Mesendoderm (in vitro differentiated cells): ENCODE measurements at regions not wholly inside any gene's neighbourhood (a gene's known extent, or its start where the extent isn't known, plus 50 kb on each side); places are given as distances from the start of the nearest gene placed in this dataset.

Source experiments
- DNase-seq: peaks from one replicate; pipeline ENCODE4 v3.0.0; 2013
- H2AK5ac ChIP-seq: 2 replicates; pipeline ENCODE4 v1.6.1; 2013; ENCODE audit warnings: low read length, inconsistent platforms
- H2BK120ac ChIP-seq: 2 replicates; pipeline ENCODE4 v1.6.1; 2013; ENCODE audit warnings: low read depth, mild to moderate bottlenecking, low read length, moderate library complexity, mixed read lengths
- H2BK15ac ChIP-seq: replicated peaks from 2 replicates; pipeline ENCODE4 v1.6.1; 2013; ENCODE audit warnings: low read depth, mild to moderate bottlenecking, moderate library complexity
- H2BK5ac ChIP-seq: 2 replicates; pipeline ENCODE4 v1.6.1; 2013; ENCODE audit warnings: low read length, inconsistent platforms
- H3K18ac ChIP-seq: 2 replicates; pipeline ENCODE4 v1.6.1; 2013; ENCODE audit warnings: mild to moderate bottlenecking, low read length, mixed read lengths
- H3K23ac ChIP-seq: one replicate; pipeline ENCODE4 v1.6.1; 2013; ENCODE audit warnings: low read length
- H3K27ac ChIP-seq: 2 replicates; pipeline ENCODE4 v1.5.1; 2013; ENCODE audit warnings: low read depth, mild to moderate bottlenecking, inconsistent platforms, low read length, moderate library complexity
- H3K27me3 ChIP-seq: 2 replicates; pipeline ENCODE4 v1.6.1; 2013; ENCODE audit warnings: low read length, control low read depth, mild to moderate bottlenecking, inconsistent platforms; ENCODE audit not compliant: insufficient read depth, poor library complexity
- H3K36me3 ChIP-seq: 2 replicates; pipeline ENCODE4 v1.6.1; 2013; ENCODE audit warnings: low read length, inconsistent platforms; ENCODE audit not compliant: control insufficient read depth, insufficient read depth
- H3K4ac ChIP-seq: one replicate; pipeline ENCODE4 v1.6.1; 2013; ENCODE audit warnings: low read depth, mild to moderate bottlenecking, low read length, moderate library complexity
- H3K4me1 ChIP-seq: 2 replicates; pipeline ENCODE4 v1.6.1; 2013; ENCODE audit warnings: low read depth, low read length, inconsistent platforms; ENCODE audit not compliant: control insufficient read depth
- H3K4me2 ChIP-seq: 2 replicates; pipeline ENCODE4 v1.6.1; 2013; ENCODE audit warnings: low read length
- H3K4me3 ChIP-seq: 2 replicates; pipeline ENCODE4 v1.5.1; 2013; ENCODE audit warnings: mild to moderate bottlenecking, low read length
- H3K56ac ChIP-seq: one replicate; pipeline ENCODE4 v1.6.1; 2013; ENCODE audit warnings: low read length
- H3K79me1 ChIP-seq: 2 replicates; pipeline ENCODE4 v1.6.1; 2013; ENCODE audit warnings: low read length, inconsistent platforms
- H3K79me2 ChIP-seq: 2 replicates; pipeline ENCODE4 v1.6.1; 2013; ENCODE audit warnings: mild to moderate bottlenecking, low read length; ENCODE audit not compliant: control insufficient read depth, insufficient read depth
- H3K9ac ChIP-seq: 2 replicates; pipeline ENCODE4 v1.6.1; 2013; ENCODE audit warnings: low read length, inconsistent platforms
- H4K5ac ChIP-seq: one replicate; pipeline ENCODE4 v1.6.1; 2013; ENCODE audit warnings: low read length
- H4K8ac ChIP-seq: one replicate; pipeline ENCODE4 v1.6.1; 2013; ENCODE audit warnings: low read depth, mild to moderate bottlenecking, control low read depth, low read length, moderate library complexity
- WGBS: extraction: QIAGEN DNeasy Blood & Tissue Kit; methylation state at CpG from one replicate; pipeline ENCODE4 v1.1.7; 2013; ENCODE audit warnings: low lambda C conversion rate, missing lambda C conversion rate; ENCODE audit not compliant: insufficient coverage; ENCODE audit errors: extremely low coverage; 5-methylcytosine and 5-hydroxymethylcytosine counted together

GRCh38 chrX:20545538-20545937 is 278.8 kb upstream of the RPS6KA3 start:
- Histone ChIP-seq H3K18ac (no peak overlapping the region), H2BK5ac (no peak overlapping the region), H3K79me2 (no peaks in the 10 kb centered on the region), H3K9ac (no peak overlapping the region), H3K27ac (no peak overlapping the region), H3K27me3 (no peaks in the 10 kb centered on the region), H3K4me1 (no peaks in the 10 kb centered on the region), H2BK120ac (no peak overlapping the region), H2AK5ac (no peak overlapping the region), H3K56ac (no peak overlapping the region), H4K5ac (no peak overlapping the region), H3K4ac (no peak overlapping the region), H3K79me1 (no peaks in the 10 kb centered on the region), H3K4me2 (no peak overlapping the region), H2BK15ac (no peak overlapping the region), H4K8ac (no peak overlapping the region), H3K23ac (no peak overlapping the region), H3K4me3 (no peak overlapping the region), H3K36me3 (no peaks in the 10 kb centered on the region)
- WGBS, result no CpG with 5 or more reads among the region's 3 CpGs
- no peak for DNase-seq

GRCh38 chrX:20542072-20542471 is 275.4 kb upstream of the RPS6KA3 start:
- Histone ChIP-seq H3K4me2 (no peak overlapping the region), H3K4me3 (no peak overlapping the region), H3K56ac (no peak overlapping the region), H3K79me1 (no peaks in the 10 kb centered on the region), H2AK5ac (no peak overlapping the region), H2BK5ac (no peak overlapping the region), H4K8ac (no peak overlapping the region), H3K4me1 (no peaks in the 10 kb centered on the region), H3K9ac (no peak overlapping the region), H3K36me3 (no peaks in the 10 kb centered on the region), H2BK15ac (no peak overlapping the region), H3K27ac (no peak overlapping the region), H3K4ac (no peak overlapping the region), H3K23ac (no peak overlapping the region), H4K5ac (no peak overlapping the region), H3K79me2 (no peaks in the 10 kb centered on the region), H3K27me3 (no peaks in the 10 kb centered on the region), H2BK120ac (no peak overlapping the region), H3K18ac (no peak overlapping the region)
- no CpG with 5 or more reads among the region's 1 CpG for WGBS
- DNase-seq, result no peak

- H4K5ac ChIP-seq, result no peak overlapping the region
- WGBS, result no CpG with 5 or more reads among the region's 1 CpG
Measured at GRCh38 chrX:20538974-20539373, 272.3 kb upstream of the RPS6KA3 start.

GRCh38 chrX:20531667-20532066 is 265.0 kb upstream of the RPS6KA3 start:
- no peak overlapping the region for H2BK5ac ChIP-seq
- no peaks in the 10 kb centered on the region for H3K27me3 ChIP-seq
- H3K4me2 ChIP-seq, result no peak overlapping the region
- no peak overlapping the region for H2BK15ac ChIP-seq
- no peak overlapping the region for H3K23ac ChIP-seq
- H2AK5ac ChIP-seq, result no peak overlapping the region
- no peak overlapping the region for H3K4ac ChIP-seq
- DNase-seq, result no peak
- no peaks in the 10 kb centered on the region for H3K79me2 ChIP-seq
- H3K4me3 ChIP-seq, result no peak overlapping the region
- H3K36me3 ChIP-seq, result no peaks in the 10 kb centered on the region
- H3K9ac ChIP-seq, result no peak overlapping the region
- no peak overlapping the region for H3K56ac ChIP-seq
- no CpG with 5 or more reads among the region's 4 CpGs for WGBS
- no peak overlapping the region for H4K5ac ChIP-seq
- no peak overlapping the region for H3K27ac ChIP-seq
- no peaks in the 10 kb centered on the region for H3K79me1 ChIP-seq
- no peak overlapping the region for H4K8ac ChIP-seq
- no peak overlapping the region for H3K18ac ChIP-seq
- H2BK120ac ChIP-seq, result no peak overlapping the region
- no peaks in the 10 kb centered on the region for H3K4me1 ChIP-seq

More at GRCh38 chrX:20538974-20539373, 272.3 kb upstream of the RPS6KA3 start:
- Histone ChIP-seq H4K8ac (no peak overlapping the region), H3K27me3 (no peaks in the 10 kb centered on the region), H3K27ac (no peak overlapping the region), H3K18ac (no peak overlapping the region), H3K23ac (no peak overlapping the region), H3K36me3 (no peaks in the 10 kb centered on the region), H2BK120ac (no peak overlapping the region), H3K56ac (no peak overlapping the region), H3K79me2 (no peaks in the 10 kb centered on the region), H2BK15ac (no peak overlapping the region), H3K4me1 (no peaks in the 10 kb centered on the region), H3K4ac (no peak overlapping the region), H3K79me1 (no peaks in the 10 kb centered on the region), H3K4me3 (no peak overlapping the region), H2BK5ac (no peak overlapping the region), H3K4me2 (no peak overlapping the region), H2AK5ac (no peak overlapping the region), H3K9ac (no peak overlapping the region)
- no peak for DNase-seq

- peak; percentile 46 for DNase-seq
- H4K8ac ChIP-seq, result no peak overlapping the region
- H3K79me2 ChIP-seq, result no peaks in the 10 kb centered on the region
- no peak overlapping the region for H3K4me3 ChIP-seq
- no peak overlapping the region for H3K56ac ChIP-seq
- no peaks in the 10 kb centered on the region for H3K27me3 ChIP-seq
- H3K4ac ChIP-seq, result no peak overlapping the region
- H3K23ac ChIP-seq, result no peak overlapping the region
- WGBS, result no CpG with 5 or more reads among the region's 9 CpGs
- H4K5ac ChIP-seq, result no peak overlapping the region
- H3K18ac ChIP-seq, result no peak overlapping the region
- no peak overlapping the region for H2BK15ac ChIP-seq
- H3K9ac ChIP-seq, result no peak overlapping the region
- H2BK5ac ChIP-seq, result no peak overlapping the region
- no peak overlapping the region for H3K4me2 ChIP-seq
- no peak overlapping the region for H2AK5ac ChIP-seq
- H3K36me3 ChIP-seq, result no peaks in the 10 kb centered on the region
- no peaks in the 10 kb centered on the region for H3K79me1 ChIP-seq
- no peaks in the 10 kb centered on the region for H3K4me1 ChIP-seq
- no peak overlapping the region for H2BK120ac ChIP-seq
- no peak overlapping the region for H3K27ac ChIP-seq
Measured at GRCh38 chrX:20530406-20530921, 263.8 kb upstream of the RPS6KA3 start.

GRCh38 chrX:20529711-20530110 is 263.0 kb upstream of the RPS6KA3 start:
- Histone ChIP-seq H2BK120ac (no peak overlapping the region), H3K18ac (no peak overlapping the region), H3K23ac (no peak overlapping the region), H3K56ac (no peak overlapping the region), H3K4me2 (no peak overlapping the region), H3K4me1 (no peaks in the 10 kb centered on the region), H3K36me3 (no peaks in the 10 kb centered on the region), H4K8ac (no peak overlapping the region), H3K27me3 (no peaks in the 10 kb centered on the region), H4K5ac (no peak overlapping the region), H3K4ac (no peak overlapping the region), H2BK15ac (no peak overlapping the region), H3K4me3 (no peak overlapping the region), H3K79me2 (no peaks in the 10 kb centered on the region), H3K79me1 (no peaks in the 10 kb centered on the region), H2AK5ac (no peak overlapping the region), H3K27ac (no peak overlapping the region), H2BK5ac (no peak overlapping the region), H3K9ac (no peak overlapping the region)
- no CpG with 5 or more reads among the region's 1 CpG for WGBS
- DNase-seq, result no peak
